ENCODE measurements at regions not wholly inside any gene's neighbourhood (a gene's known extent, or its start where the extent isn't known, plus 50 kb on each side); places are given as distances from the start of the nearest gene placed in this dataset.

- intact Hi-C loops (cut with micrococcal nuclease) = no loop called here
- TF ChIP-seq CTCF (IDR thresholded peaks at IDR 0.05) = no peak
- ChIA-PET CTCF (no interaction called here), POLR2A (no interaction called here)
- no peaks in the 10 kb centered on the region for H3K36me3 Mint-ChIP-seq (ENCODE audit: low read depth)
- DNase-seq (no peak), ATAC-seq (ENCODE audit: low read depth) (no peak)
- H3K4me1 Mint-ChIP-seq = no peaks in the 10 kb centered on the region
- no peaks in the 10 kb centered on the region for H3K9me3 Mint-ChIP-seq
- H3K27ac Mint-ChIP-seq = no peak overlapping the region
- H3K4me3 Mint-ChIP-seq = no peak overlapping the region
- peaks cover 11% of the 10 kb centered on the region for H3K27me3 Mint-ChIP-seq
These were observed 196.2 kb upstream of the ELL2 start for GRCh38 chr5:96157841-96158291.

- CTCF ChIA-PET = no interaction called here
- no peak overlapping the region for H3K27ac Mint-ChIP-seq
- POLR2A ChIA-PET = no interaction called here
These were observed 195.6 kb upstream of the ELL2 start for GRCh38 chr5:96157077-96157780.

GRCh38 chr5:96155147-96155546 lies 193.5 kb upstream of the ELL2 start:
- ATAC-seq (ENCODE audit: low read depth) = no peak
- DNase-seq = no peak
- intact Hi-C loops (cut with micrococcal nuclease) = no loop called here
- no peaks in the 10 kb centered on the region for H3K9me3 Mint-ChIP-seq
- ChIA-PET POLR2A (no interaction called here), CTCF (no interaction called here)
- H3K27me3 Mint-ChIP-seq = peaks cover 10% of the 10 kb centered on the region
- no peak overlapping the region for H3K4me3 Mint-ChIP-seq
- no peaks in the 10 kb centered on the region for H3K4me1 Mint-ChIP-seq
- H3K36me3 Mint-ChIP-seq (ENCODE audit: low read depth) = no peaks in the 10 kb centered on the region
- TF ChIP-seq CTCF (IDR thresholded peaks at IDR 0.05) = no peak
- no peak overlapping the region for H3K27ac Mint-ChIP-seq

More at GRCh38 chr5:96157077-96157780, 195.6 kb upstream of the ELL2 start:
- Mint-ChIP-seq H3K9me3 (no peaks in the 10 kb centered on the region), H3K4me3 (no peak overlapping the region), H3K36me3 (ENCODE audit: low read depth) (no peaks in the 10 kb centered on the region), H3K4me1 (no peaks in the 10 kb centered on the region), H3K27me3 (peaks cover 10% of the 10 kb centered on the region)
- intact Hi-C loops (cut with micrococcal nuclease) = no loop called here
- DNase-seq (no peak), ATAC-seq (ENCODE audit: low read depth) (no peak)
- no peak for TF ChIP-seq CTCF (IDR thresholded peaks at IDR 0.05)

GRCh38 chr5:96151891-96152290 lies 190.2 kb upstream of the ELL2 start:
- H3K36me3 Mint-ChIP-seq (ENCODE audit: low read depth) = no peaks in the 10 kb centered on the region
- intact Hi-C loops (cut with micrococcal nuclease) = no loop called here
- no peaks in the 10 kb centered on the region for H3K9me3 Mint-ChIP-seq
- ChIA-PET POLR2A (no interaction called here), CTCF (no interaction called here)
- H3K27me3 Mint-ChIP-seq = peaks cover 7% of the 10 kb centered on the region
- no peaks in the 10 kb centered on the region for H3K4me1 Mint-ChIP-seq
- no peak for TF ChIP-seq CTCF (IDR thresholded peaks at IDR 0.05)
- H3K4me3 Mint-ChIP-seq = no peak overlapping the region
- peak; percentile 42 for ATAC-seq (ENCODE audit: low read depth)
- no peak for DNase-seq
- H3K27ac Mint-ChIP-seq = no peak overlapping the region

GRCh38 chr5:96150007-96150406 lies 188.4 kb upstream of the ELL2 start:
- Mint-ChIP-seq H3K4me3 (no peak overlapping the region), H3K36me3 (ENCODE audit: low read depth) (no peaks in the 10 kb centered on the region), H3K4me1 (no peaks in the 10 kb centered on the region), H3K27ac (no peak overlapping the region), H3K27me3 (peaks cover 3% of the 10 kb centered on the region), H3K9me3 (no peaks in the 10 kb centered on the region)
- ChIA-PET POLR2A (no interaction called here), CTCF (no interaction called here)
- ATAC-seq (ENCODE audit: low read depth) (no peak), DNase-seq (no peak)
- intact Hi-C loops (cut with micrococcal nuclease) = no loop called here
- TF ChIP-seq CTCF (IDR thresholded peaks at IDR 0.05) = no peak
